GM18858 (cell line): ENCODE measurements at regions not wholly inside any gene's neighbourhood (a gene's known extent, or its start where the extent isn't known, plus 50 kb on each side); places are given as distances from the start of the nearest gene placed in this dataset.
"Not testable (repeated sequence)": the region's sequence is repeated elsewhere in the genome, so short reads cannot be mapped to it uniquely, and the experiment has no call there.

Experiments
- ATAC-seq: cut with Tn5 transposase; IDR thresholded peaks from one replicate; pipeline ENCODE4 v1.9.1; 2021; ENCODE audit not compliant: unreplicated experiment

GRCh38 chr4:82248903-82249632 lies 124.7 kb downstream of the HNRNPD start:
- no peak for ATAC-seq

- ATAC-seq: no peak
These were observed 126.2 kb downstream of the HNRNPD start for GRCh38 chr4:82247629-82248028.

- ATAC-seq: no peak
These were observed 126.6 kb downstream of the HNRNPD start for GRCh38 chr4:82247171-82247570.

GRCh38 chr4:82241534-82241933 lies 132.3 kb downstream of the HNRNPD start:
- no peak for ATAC-seq

GRCh38 chr4:82240410-82240809 lies 133.4 kb downstream of the HNRNPD start:
- no peak for ATAC-seq

GRCh38 chr4:82237142-82237541 lies 136.6 kb downstream of the HNRNPD start:
- ATAC-seq: not testable (repeated sequence)

GRCh38 chr4:82235346-82235745 lies 138.4 kb downstream of the HNRNPD start:
- ATAC-seq: no peak

- ATAC-seq: no peak
These were observed 140.9 kb downstream of the HNRNPD start for GRCh38 chr4:82232891-82233290.

GRCh38 chr4:82231806-82232205 lies 142.0 kb downstream of the HNRNPD start:
- ATAC-seq: no peak

- no peak for ATAC-seq
These were observed 143.5 kb downstream of the HNRNPD start for GRCh38 chr4:82230306-82230705.

GRCh38 chr4:82225030-82225429 lies 148.8 kb downstream of the HNRNPD start:
- ATAC-seq: no peak

- ATAC-seq: no peak
These were observed 150.1 kb downstream of the HNRNPD start for GRCh38 chr4:82223715-82224114.

GRCh38 chr4:82219346-82219745 lies 154.4 kb downstream of the HNRNPD start:
- no peak for ATAC-seq

- no peak for ATAC-seq
These were observed 155.6 kb downstream of the HNRNPD start for GRCh38 chr4:82217986-82218715.

- no peak for ATAC-seq
These were observed 157.6 kb downstream of the HNRNPD start for GRCh38 chr4:82216219-82216618.

GRCh38 chr4:82215800-82216199 lies 158.0 kb downstream of the HNRNPD start:
- no peak for ATAC-seq

GRCh38 chr4:82215039-82215438 lies 158.8 kb downstream of the HNRNPD start:
- ATAC-seq: no peak

- no peak for ATAC-seq
These were observed 160.0 kb downstream of the HNRNPD start for GRCh38 chr4:82213485-82214417.

GRCh38 chr4:82201805-82202641 lies 171.8 kb downstream of the HNRNPD start:
- no peak for ATAC-seq

- ATAC-seq: no peak
These were observed 172.5 kb downstream of the HNRNPD start for GRCh38 chr4:82201303-82201702.

GRCh38 chr4:82200046-82200445 lies 173.7 kb downstream of the HNRNPD start:
- no peak for ATAC-seq
